Vagina (tissue), 2 donors: ENCODE measurements at regions not wholly inside any gene's neighbourhood (a gene's known extent, or its start where the extent isn't known, plus 50 kb on each side); places are given as distances from the start of the nearest gene placed in this dataset.

Experiments
- POLR2AphosphoS5 ChIP-seq, 2 donors: sonication (generic); formaldehyde crosslinking; IDR thresholded peaks; one replicate each; pipeline ENCODE4 v1.9.0; 2017; ENCODE audit warnings: antibody characterized with exemption in 2 of 2, mild to moderate bottlenecking in 2 of 2, low read depth in 1 of 2; ENCODE audit not compliant: insufficient read depth in 1 of 2
- TF ChIP-seq, protein P1 (sequence below), 3 experiments: fragments of 450-650 bp in 2 of 3; fragments of 200-600 bp in 1 of 3; sonication (generic) in 1 of 3; IDR thresholded peaks; one replicate each; pipeline ENCODE4 v1.5.1; 2017 to 2019; ENCODE audit warnings: antibody characterized with exemption in 3 of 3, mild to moderate bottlenecking in 2 of 3, moderate library complexity in 2 of 3

- TF ChIP-seq, protein P1, sequence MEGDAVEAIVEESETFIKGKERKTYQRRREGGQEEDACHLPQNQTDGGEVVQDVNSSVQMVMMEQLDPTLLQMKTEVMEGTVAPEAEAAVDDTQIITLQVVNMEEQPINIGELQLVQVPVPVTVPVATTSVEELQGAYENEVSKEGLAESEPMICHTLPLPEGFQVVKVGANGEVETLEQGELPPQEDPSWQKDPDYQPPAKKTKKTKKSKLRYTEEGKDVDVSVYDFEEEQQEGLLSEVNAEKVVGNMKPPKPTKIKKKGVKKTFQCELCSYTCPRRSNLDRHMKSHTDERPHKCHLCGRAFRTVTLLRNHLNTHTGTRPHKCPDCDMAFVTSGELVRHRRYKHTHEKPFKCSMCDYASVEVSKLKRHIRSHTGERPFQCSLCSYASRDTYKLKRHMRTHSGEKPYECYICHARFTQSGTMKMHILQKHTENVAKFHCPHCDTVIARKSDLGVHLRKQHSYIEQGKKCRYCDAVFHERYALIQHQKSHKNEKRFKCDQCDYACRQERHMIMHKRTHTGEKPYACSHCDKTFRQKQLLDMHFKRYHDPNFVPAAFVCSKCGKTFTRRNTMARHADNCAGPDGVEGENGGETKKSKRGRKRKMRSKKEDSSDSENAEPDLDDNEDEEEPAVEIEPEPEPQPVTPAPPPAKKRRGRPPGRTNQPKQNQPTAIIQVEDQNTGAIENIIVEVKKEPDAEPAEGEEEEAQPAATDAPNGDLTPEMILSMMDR (IDR thresholded peaks at IDR 0.05) = no peak
- no peak for TF ChIP-seq POLR2AphosphoS5 (IDR thresholded peaks at IDR 0.05; ENCODE audit: insufficient read depth in 1 of 2, low read depth in 1 of 2)
Measured at GRCh38 chr5:171669571-171669970, 116.0 kb upstream of the SMIM23 start.
